Stimulated activated CD4-positive, alpha-beta T cell treated with anti-CD3 and anti-CD28 coated beads, Interleukin-15, amount 100 ng/mL, for 24 hours (primary cell): ENCODE measurements at regions not wholly inside any gene's neighbourhood (a gene's known extent, or its start where the extent isn't known, plus 50 kb on each side); places are given as distances from the start of the nearest gene placed in this dataset.
"Not testable (repeated sequence)": the region's sequence is repeated elsewhere in the genome, so short reads cannot be mapped to it uniquely, and the experiment has no call there.

Experiments used
- DNase-seq: peaks from one replicate; pipeline ENCODE4 v3.0.0-alpha.2; 2020

DNA sequence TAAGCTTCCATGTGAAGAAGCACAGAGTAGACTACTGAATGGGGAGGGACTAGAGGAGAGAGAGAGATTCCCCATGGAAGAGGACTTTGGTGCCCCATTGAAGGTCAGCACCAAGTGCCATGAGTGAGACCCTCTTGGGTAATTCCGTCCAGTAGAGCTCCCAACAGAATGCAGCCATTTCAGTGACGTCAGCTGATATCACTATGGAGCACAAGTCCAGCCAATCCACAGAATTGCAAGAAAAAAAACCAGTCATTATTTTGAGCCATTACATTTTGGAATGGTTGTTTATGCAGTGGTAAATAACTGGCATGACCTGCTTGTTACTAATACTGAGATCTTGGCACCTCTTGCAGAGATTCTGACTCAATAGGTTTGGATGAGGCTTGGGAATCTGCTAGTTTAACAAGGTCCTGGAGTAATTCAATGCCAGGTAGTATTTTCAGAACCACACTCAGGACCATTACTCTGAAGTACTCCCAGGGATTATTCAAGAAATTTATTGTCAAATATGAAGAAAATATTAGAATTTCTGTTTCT lies 52.6 kb upstream of the SP8 start:
- no peak for DNase-seq

DNA sequence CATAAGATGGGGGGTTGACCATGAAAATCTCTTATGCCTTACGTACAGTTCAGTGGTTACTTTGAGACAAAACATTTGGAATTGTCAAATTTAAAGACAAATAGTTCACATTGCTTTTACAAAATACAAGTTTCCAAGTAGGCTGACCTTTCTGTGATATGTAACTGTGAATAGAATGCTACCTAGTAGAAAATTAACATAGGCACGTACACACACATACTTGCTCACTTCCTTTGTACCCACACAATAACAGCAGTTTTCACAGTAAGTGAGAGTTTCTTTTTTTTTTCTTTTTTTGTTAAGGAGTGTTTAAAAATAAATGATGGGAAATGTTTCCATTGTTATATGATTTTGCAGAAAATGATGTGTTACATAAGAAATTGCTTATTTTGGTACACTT lies 53.3 kb upstream of the SP8 start:
- DNase-seq: no peak

DNA sequence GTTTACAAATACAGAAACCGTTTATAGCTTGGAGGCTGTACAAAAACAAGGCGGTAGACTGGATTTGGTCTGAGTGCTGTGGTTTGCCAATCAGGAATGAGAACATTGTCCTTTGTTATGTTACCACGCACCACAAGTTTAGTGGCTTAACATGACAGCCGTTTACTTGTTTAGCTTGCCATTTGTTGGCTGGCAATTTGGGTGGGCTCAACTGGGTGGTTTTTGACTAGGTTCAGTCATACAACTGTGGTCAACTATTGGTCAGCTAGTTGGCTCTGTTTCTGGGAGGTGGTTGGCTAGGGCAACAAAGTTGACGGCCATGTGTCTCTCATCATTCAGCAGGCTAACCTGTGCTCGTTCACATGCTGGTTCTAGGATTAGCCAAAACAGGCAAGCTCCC lies 60.1 kb upstream of the SP8 start:
- DNase-seq: no peak

DNA sequence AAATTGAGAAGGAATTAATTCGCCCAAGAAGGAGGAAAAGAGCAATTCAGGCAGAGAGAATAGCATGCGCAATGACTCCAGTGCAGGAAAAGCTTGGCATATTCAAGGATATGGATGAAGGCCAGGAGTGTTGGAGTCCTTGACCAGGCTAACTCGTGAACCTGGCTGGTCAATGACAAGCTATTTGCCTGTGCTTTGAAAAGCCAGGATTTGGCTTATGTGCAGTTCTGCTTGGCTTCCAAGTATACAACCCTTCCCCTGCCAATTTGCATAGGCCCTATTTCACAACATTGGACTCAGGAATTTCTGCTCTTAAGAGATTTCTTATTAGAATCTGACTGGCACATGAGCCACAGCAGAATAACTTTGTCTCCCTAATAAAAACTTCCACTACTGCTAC lies 72.3 kb upstream of the SP8 start:
- no peak for DNase-seq

DNA sequence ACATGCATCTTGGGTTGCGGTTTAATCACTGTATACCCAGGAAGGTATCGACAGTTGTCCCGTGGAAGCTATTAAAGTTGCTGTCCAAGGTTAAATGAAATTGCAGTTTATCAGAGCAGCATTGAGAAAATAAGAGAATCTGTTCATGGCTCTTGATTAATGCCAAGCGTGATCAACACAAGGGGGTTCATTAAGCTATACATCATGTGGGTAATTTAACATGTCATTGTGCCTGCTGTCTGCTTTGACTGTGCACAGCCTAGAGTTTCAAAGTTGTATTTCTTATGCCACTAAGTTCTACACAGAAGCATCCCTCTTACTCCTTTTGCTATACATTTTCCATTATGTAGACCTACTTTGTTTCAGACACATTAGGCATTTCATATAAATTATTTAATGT lies 74.8 kb upstream of the SP8 start:
- DNase-seq: no peak

DNA sequence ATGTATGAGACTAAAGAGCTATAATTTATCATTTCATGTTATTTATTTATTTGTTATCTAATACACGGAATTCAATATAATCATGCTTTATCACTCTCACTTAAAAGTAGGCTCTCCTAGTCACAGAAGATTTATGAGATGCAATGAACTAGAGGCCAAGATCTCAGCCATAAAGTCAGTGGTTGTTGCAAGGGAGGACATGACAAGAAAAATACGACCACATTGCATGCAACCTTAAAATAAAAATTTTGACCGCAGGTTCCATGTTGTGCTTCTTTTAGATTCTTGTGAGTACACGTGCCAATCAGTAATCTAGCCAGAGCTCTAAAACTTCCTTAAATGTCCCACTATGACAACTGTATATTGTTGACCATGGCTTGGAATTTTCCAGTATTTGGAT lies 75.9 kb upstream of the SP8 start:
- DNase-seq: no peak

DNA sequence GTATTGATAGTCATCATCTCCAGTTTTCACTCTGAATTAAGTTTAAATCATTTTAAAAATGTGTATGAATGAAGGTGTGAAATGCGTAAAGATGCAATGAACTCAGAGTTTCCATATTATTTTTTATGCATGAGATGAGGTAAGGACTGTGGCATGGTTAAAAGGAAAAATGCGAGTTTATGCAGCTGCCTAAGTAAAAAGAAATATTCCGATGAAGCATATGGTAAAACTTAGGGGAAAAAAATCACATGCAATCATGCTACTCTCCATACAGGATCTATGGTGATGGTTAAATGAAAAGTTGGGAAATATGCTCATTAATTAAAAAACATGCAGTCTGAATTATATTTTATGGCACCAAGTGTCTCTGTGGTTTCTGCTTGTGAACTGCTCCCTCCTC lies 77.5 kb upstream of the SP8 start:
- no peak for DNase-seq

DNA sequence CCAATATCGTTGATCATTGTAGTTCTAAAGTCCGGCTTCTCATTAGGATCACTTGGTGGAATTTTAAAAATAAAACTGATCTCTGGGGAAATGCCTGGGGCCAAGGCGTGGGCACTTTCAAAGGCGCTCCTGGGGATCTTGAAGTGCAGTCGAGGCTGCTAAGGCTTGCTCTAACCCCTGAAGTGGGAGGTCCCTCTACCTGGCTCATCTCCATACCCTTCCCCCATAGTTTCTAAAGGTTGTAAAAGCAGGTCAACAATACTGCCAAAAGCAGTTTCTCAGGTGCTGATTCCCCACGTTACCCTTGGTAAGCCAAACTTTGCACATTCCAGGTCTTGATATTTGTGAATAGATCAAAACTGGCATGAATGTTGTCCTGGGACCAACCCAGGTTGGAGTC lies 79.0 kb upstream of the SP8 start:
- no peak for DNase-seq

DNA sequence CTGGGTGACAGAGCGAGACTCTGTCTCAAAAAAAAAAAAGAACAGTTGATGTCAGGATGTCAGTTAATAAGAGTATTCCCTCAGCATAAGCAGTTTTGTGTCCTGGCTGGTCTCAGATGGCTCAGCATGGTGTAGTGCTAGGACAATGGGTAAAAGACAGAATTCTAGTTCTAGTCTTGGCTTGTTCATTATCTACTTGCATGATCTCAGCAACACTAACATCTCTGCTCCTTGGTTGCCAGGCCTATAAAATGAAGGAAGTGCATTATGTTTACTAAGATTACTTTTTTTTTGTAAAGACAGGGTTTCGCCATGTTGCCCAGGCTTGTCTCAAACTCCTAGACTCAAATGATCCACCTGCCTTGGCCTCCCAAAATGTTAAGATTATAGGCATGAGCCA lies 84.3 kb upstream of the SP8 start:
- DNase-seq: no peak

DNA sequence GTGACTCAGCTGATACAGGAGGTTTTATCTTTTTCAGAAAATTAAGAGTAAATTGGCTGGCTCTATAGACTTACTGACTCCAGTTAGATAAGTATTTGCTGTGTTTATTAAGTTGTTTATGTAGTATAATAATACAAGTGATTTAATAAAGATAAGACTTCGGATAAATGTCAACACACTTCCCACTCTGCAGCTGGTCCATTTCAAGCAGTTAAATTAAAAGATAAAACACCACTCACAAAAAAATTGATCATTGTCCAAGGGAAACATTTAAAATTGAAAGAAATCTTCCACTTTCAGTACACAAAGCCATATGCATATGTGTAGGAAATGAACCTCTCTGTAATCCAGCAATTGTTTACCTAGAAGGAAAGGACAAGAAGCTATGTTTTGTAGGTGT lies 106.1 kb upstream of the SP8 start:
- DNase-seq: no peak

DNA sequence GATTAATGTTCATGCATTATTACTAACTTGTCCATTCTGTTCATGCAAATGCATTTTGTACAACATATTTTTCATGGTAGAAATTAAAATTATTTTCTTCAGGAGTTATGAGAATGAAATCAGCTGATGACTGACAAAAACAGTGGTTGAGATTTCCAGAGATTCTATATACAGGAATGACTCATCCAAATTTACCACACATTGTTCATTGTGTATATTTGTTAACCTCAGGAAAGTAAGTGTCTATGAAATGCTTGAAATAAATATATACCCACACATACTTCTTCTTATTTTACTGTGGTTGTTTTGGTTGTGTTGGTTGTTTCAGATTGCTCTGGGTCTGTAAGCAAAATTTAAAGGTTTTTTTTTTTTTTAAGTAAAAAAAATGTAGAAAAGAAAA lies 108.1 kb upstream of the SP8 start:
- DNase-seq: no peak

DNA sequence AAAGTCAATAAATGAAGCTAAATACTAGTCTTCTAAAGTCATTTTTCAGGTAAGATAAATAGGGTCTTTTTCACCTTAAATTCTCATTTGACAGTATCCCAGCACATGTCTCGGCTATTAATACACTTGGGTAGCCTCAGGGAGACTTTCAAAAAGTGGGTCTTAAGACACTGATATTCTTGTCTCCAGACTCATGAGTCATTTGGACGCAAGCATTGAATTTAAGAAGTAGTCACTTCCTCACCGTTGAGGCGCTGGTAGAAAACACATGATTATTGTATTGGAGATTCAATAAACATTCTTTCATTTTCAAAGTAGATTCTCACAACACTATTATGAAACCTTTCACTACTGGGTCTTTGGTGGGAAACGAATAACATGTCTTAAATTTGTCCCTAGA lies 108.9 kb upstream of the SP8 start:
- no peak for DNase-seq

DNA sequence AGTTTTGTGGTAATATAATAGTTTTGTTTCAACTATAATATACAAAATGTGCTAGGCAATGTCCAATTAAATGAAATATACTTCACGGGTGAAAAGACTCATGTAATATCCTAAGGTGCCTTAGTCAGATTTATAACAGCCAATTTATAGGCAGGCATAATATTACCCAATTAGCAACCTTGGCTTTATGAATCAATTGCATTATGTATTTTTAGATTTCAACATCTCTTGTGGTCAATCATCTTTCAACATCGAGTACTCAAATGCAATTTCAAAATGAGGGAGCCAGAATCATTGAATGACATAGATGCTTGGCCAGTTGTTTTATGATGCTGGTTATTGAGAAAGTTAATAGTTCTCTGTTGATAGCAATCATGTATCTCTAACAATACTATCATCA lies 110.3 kb upstream of the SP8 start:
- DNase-seq: no peak

DNA sequence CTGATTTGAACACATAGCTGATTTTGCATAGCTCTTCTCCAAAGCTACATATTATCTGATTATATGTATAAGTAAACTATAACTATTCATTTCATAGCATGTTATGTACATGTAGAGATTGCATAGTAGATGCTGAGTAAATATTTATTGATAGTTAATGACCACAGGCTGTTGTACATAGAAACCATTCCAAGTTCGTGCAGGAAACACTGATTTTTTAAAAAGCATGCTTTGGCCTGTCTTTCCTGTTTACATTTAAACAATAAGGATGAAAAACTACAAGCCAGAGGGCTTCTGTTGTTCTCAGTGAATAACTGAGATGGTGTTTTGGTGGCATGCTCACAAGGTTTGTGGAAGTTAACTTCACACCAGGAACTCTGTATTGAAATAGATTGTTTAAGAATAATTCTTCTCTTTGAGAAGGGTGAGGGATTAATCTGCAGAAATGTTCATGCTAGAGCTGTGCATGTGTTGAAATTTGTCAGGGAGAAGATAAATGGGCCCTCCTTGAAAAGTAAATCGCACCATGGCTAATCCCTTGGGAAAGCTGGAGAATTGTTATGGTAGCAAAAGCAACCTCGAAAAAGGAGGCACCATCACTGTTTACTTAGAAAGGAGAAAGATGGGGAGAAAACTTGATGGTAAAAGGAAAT lies 120.2 kb upstream of the SP8 start:
- DNase-seq: no peak

DNA sequence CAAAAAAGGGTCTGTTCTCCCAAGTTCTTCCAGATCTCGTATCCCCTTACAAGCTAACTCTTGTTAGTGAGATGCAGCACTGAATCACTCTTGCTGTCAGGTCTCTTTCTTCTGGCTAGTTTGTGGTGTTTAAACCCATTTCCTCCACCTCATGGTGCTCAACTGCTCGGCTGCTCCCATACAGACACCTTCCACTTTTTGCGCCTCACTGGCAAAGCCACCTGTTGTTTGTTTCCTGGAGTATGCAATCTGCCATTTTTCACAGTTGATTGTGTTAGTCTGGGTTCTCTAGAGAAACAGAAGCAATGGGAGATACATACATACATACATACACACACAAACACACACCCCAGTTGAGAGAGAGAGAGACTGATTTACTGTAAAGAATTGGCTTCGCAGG lies 124.4 kb upstream of the SP8 start:
- no peak for DNase-seq

DNA sequence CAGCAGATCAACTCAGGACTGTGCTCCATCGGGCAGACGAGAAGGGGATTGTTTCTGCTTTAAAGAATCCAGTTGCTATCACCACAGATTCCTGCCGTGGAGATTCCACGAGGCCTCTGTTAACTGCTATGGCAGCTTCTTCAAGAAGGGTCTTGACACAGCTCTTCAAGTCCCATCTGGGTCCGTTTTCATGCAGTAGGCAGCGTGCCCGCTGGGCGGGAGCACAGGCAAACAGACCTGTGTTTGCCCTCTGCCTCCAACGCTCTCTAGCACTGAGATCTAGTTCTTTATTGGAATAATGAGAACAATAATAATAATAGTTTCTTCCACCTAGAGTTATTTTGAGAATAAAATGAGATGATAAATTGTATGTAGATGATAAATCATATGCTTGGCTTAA lies 127.2 kb upstream of the SP8 start:
- DNase-seq: no peak

DNA sequence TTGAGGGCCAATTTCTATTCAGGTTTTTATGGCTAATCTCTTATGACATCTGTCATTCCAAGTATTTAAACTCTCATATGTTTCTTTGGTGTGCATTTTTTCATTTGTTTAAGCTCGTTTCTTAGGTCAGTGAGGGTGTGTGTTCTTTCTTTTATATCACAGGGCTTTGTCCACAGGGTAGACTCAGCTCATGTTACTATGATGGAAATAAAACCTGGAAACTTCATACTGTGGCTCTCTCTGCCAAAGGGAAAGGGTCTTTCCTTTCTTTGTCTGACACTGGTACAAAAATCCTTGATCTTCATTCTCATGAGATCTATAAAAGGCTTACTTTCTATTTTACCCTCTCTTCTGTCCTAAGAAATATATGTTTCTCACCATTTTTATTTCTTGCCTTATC lies 129.6 kb upstream of the SP8 start:
- DNase-seq: no peak

DNA sequence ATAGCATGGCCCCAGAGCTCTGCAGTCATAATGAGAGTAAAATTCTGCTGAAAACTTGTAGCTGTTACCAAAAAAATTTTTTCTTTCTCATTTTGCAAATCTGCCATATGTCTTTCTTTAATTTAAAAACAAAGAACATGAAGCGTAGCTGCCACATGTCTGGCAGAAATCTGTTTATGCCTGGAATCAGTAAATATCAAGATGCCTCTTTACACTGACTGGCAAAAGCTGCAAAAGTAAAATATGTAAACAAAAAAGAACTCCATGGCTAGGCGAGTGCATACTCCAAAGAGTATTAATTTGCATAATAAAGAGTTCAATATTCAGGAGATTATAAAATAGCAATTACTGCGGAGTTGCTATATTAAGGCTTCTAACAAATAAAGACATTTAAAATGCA lies 130.9 kb upstream of the SP8 start:
- no peak for DNase-seq

DNA sequence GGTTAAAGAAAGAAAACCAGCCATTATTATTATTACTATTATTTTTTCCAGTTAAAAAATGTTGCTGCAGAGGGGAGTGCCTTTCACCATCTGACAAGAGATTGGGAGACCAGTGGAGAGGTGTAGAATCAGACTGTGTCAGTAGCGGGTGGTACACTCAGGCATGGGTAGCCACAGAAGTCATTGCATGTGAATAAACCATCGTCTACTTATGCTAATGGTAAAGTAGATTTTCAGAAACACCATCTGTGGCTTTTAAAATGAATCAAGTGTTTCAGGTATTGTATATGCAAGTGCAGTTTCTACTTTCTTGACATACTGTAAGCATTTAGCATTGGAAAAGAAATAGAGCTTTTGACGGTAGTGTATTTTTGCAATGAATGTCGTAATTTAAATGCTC lies 131.5 kb upstream of the SP8 start:
- no peak for DNase-seq

DNA sequence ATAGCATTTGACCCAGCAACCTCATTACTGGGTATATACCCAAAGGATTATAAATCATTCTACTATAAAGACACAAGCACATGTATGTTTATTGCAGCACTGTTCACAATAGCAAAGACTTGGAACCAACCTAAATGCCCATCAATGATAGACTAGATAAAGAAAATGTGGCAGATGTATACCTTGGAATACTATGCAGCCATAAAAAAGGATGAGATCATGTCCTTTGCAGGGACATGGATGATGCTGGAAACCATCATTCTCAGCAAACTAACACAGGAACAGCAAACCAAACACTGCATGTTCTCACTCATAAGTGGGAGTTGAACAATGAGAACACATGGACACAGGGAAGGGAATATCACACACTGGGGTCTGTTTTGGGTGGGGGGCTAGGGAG lies 140.5 kb upstream of the SP8 start:
- not testable (repeated sequence) for DNase-seq

DNA sequence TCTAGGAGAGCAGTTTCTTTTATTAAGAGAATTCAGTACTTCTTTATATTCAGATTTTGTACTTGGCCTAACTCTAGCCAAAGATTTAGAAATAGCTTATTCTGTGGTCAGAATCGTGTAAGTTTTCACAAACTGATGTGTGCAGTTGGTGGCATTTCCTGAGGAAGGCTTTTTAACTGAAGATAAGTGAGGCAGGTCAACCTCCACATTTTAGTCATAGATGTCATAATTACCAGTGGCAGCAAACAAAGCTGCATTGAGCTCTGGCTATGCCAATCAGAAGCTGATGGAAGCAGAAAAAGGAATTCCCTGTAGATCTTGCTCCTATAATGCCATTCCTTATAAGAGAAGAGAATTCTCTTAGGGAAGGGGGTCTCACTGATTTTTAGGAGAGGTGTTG lies 141.3 kb upstream of the SP8 start:
- no peak for DNase-seq

DNA sequence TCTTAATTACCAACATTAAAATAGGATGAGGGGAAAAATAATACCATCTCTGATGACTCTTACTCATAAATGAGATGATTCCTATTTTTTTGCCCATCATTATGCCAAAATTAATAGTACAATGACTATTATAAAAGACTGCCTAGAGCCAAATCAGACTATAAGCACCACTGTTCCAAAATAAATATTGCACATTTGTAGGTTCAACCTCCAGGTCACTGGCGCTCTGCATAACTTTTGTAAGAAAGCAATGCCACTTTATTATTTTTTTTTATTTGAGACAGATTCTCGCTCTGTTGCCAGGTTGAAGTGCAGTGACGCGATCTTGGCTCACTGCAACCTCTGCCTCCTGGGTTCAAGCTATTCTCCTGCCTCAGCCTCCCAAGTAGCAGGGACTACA lies 142.5 kb upstream of the SP8 start:
- no peak for DNase-seq

DNA sequence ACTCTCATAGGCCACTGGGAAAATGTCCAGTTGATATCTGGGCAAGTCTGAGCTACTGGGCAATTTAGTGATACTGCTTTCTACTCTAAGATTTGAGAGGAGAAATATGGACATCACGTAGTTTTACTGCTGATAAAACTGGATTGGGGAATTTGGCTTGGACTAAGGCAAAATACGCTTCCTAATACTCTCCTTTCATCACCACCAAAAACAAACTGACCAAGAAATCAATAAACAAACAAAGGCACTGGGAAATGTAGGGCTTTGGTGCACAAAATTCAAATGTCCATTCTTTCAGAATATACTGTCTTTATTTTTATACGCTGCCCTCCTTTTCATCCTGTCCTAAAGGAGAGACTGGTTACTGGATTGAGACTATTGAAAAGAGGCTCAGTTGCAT lies 145.1 kb upstream of the SP8 start:
- no peak for DNase-seq

DNA sequence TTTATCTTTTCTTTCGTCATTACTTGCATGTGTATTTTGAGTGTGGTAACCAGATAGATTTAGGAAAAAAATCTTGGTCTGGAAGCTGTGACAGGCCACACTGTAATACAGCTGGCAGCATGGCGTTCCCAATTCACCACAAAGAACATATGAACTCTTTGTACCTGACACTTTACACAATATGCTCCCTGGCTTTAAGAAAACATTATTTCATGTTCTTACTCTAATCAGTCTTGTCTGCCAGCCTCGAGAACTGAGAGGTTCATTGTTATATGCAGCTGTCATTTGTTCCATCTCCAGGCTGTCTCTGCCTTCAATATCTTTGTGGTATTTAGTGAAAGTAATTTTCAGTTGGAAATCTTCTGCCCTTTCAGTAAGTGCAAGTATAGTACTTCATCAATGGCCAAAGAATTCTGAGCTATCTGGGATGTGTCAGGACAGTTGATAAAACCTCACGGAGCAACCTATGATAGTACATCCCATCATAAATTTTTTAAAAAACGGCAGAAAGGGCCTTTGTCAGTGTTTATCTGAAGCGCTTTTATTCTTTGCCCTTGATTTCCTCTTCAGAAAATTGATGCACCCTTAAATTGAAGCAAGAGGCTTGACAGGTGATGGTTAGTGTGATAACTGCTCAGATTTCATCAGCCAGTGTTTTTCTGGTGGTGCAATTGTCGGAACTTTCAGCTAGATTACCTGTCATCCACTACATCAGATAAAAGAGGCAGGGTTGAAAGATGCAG lies 146.3 kb upstream of the SP8 start:
- no peak for DNase-seq

DNA sequence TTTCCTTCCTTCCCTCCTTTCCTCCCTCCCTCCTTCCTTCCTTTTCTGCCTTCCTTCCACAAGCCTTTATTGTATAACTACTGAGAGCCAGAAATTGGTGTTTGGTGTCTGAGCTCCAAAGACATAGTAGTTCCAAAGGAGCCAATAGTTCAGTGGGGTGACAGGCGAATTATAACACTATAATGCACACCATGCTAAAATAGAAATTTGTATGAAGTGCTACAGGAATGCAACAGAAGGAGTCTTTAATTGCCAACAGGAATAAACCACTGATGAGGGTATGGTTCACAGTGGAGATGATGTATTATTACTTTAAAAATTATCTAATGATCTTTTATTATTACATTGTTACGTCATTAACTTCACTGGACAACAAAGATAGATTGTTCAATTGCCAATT lies 158.8 kb upstream of the SP8 start:
- no peak for DNase-seq
